HepG2 (cell line): ENCODE measurements at regions not wholly inside any gene's neighbourhood (a gene's known extent, or its start where the extent isn't known, plus 50 kb on each side); places are given as distances from the start of the nearest gene placed in this dataset.

Source experiments
- BATF2 ChIP-seq: sonication (generic); formaldehyde crosslinking; IDR thresholded peaks from 2 replicates; pipeline ENCODE4 v1.8.0; 2022; ENCODE audit warnings: mild to moderate bottlenecking, missing genetic modification reagents, moderate library complexity
- KMT2B ChIP-seq: IDR thresholded peaks from 2 replicates; pipeline ENCODE4 v1.6.1; 2016; ENCODE audit warnings: missing genetic modification reagents, missing compliant biosample characterization
- MED1 ChIP-seq: sonication (generic); formaldehyde crosslinking; IDR thresholded peaks from 2 replicates; pipeline ENCODE4 v1.4.0; 2020; ENCODE audit warnings: missing genetic modification reagents
- MEIS2 ChIP-seq: sonication (generic); formaldehyde crosslinking; IDR thresholded peaks from 2 replicates; pipeline ENCODE4 v1.9.0; 2021; ENCODE audit warnings: mild to moderate bottlenecking, missing genetic modification reagents
- NFE2 ChIP-seq: sonication (generic); formaldehyde crosslinking; IDR thresholded peaks from 2 replicates; pipeline ENCODE4 v1.4.0; 2020; ENCODE audit warnings: missing genetic modification reagents
- NFE2L1 ChIP-seq: sonication (generic); formaldehyde crosslinking; IDR thresholded peaks from 2 replicates; pipeline ENCODE4 v1.4.0; 2020; ENCODE audit warnings: missing genetic modification reagents, mild to moderate bottlenecking, borderline replicate concordance
- TCF7 ChIP-seq: sonication (generic); IDR thresholded peaks from 2 replicates; pipeline ENCODE4 v1.6.1; 2016; ENCODE audit warnings: antibody characterized with exemption, low read depth
- ZNF639 ChIP-seq: conservative IDR thresholded peaks from 2 replicates; pipeline ENCODE4 v1.6.1; 2018; ENCODE audit warnings: missing genetic modification reagents
- ZNF746 ChIP-seq: sonication (generic); formaldehyde crosslinking; IDR thresholded peaks from 2 replicates; pipeline ENCODE4 v1.8.0; 2022; ENCODE audit warnings: mild to moderate bottlenecking, missing genetic modification reagents
- TF ChIP-seq, protein P1 (sequence below): sonication (generic); formaldehyde crosslinking; IDR thresholded peaks from 2 replicates; pipeline ENCODE4 v1.4.0; 2020; ENCODE audit warnings: mild to moderate bottlenecking, missing genetic modification reagents
- TF ChIP-seq, protein P2 (sequence below): sonication (generic); formaldehyde crosslinking; IDR thresholded peaks from 2 replicates; pipeline ENCODE4 v1.4.0; 2020; ENCODE audit warnings: mild to moderate bottlenecking, missing genetic modification reagents
- TF ChIP-seq, protein P3 (sequence below): sonication (generic); formaldehyde crosslinking; IDR thresholded peaks from 2 replicates; pipeline ENCODE4 v1.5.1; 2020; ENCODE audit warnings: missing genetic modification reagents, mild to moderate bottlenecking, borderline replicate concordance
- TF ChIP-seq, protein P4 (sequence below): IDR thresholded peaks from 2 replicates; pipeline ENCODE4 v1.6.1; 2016; ENCODE audit warnings: control low read depth
- TF ChIP-seq, protein P5 (sequence below): sonication (generic); formaldehyde crosslinking; IDR thresholded peaks from 2 replicates; pipeline ENCODE4 v1.8.1; 2023; ENCODE audit warnings: mild to moderate bottlenecking, inconsistent platforms, moderate library complexity, missing genetic modification reagents, borderline replicate concordance

DNA sequence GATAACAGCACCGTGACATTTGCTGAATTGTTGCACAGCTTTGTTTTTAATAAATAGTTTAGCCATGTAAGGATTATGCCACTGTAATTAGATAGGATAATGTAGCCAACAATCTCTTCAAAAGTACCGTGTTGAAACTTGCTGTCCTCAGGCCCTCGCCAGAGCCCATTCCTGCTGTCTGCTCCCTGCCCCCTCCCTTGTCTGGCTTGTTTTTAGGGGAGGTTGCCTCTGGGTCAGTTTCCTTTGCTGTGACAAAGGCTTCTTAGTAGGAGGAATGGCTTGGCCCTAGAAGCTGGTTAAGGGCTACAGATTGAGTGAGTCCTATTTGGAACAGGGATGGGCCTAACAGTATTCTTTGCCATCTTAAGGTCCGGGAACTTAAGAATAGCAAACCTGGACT lies 107.9 kb downstream of the LMO4 start (continued):
- no peak for TF ChIP-seq TCF7
- TF ChIP-seq NFE2L1 (CRISPR knock-in tag): no peak
- TF ChIP-seq, protein P1, sequence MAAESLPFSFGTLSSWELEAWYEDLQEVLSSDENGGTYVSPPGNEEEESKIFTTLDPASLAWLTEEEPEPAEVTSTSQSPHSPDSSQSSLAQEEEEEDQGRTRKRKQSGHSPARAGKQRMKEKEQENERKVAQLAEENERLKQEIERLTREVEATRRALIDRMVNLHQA (CRISPR knock-in tag): no peak
- no peak for TF ChIP-seq MEIS2 (CRISPR knock-in tag)
- no peak for TF ChIP-seq ZNF746 (CRISPR knock-in tag)
- no peak for TF ChIP-seq ZNF639 (CRISPR knock-in tag)
- no peak for TF ChIP-seq NFE2 (CRISPR knock-in tag)
- TF ChIP-seq MED1 (CRISPR knock-in tag): no peak
- no peak for TF ChIP-seq KMT2B (CRISPR knock-in tag)
- TF ChIP-seq BATF2 (CRISPR knock-in tag): no peak
- TF ChIP-seq, protein P2, sequence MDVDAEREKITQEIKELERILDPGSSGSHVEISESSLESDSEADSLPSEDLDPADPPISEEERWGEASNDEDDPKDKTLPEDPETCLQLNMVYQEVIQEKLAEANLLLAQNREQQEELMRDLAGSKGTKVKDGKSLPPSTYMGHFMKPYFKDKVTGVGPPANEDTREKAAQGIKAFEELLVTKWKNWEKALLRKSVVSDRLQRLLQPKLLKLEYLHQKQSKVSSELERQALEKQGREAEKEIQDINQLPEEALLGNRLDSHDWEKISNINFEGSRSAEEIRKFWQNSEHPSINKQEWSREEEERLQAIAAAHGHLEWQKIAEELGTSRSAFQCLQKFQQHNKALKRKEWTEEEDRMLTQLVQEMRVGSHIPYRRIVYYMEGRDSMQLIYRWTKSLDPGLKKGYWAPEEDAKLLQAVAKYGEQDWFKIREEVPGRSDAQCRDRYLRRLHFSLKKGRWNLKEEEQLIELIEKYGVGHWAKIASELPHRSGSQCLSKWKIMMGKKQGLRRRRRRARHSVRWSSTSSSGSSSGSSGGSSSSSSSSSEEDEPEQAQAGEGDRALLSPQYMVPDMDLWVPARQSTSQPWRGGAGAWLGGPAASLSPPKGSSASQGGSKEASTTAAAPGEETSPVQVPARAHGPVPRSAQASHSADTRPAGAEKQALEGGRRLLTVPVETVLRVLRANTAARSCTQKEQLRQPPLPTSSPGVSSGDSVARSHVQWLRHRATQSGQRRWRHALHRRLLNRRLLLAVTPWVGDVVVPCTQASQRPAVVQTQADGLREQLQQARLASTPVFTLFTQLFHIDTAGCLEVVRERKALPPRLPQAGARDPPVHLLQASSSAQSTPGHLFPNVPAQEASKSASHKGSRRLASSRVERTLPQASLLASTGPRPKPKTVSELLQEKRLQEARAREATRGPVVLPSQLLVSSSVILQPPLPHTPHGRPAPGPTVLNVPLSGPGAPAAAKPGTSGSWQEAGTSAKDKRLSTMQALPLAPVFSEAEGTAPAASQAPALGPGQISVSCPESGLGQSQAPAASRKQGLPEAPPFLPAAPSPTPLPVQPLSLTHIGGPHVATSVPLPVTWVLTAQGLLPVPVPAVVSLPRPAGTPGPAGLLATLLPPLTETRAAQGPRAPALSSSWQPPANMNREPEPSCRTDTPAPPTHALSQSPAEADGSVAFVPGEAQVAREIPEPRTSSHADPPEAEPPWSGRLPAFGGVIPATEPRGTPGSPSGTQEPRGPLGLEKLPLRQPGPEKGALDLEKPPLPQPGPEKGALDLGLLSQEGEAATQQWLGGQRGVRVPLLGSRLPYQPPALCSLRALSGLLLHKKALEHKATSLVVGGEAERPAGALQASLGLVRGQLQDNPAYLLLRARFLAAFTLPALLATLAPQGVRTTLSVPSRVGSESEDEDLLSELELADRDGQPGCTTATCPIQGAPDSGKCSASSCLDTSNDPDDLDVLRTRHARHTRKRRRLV (CRISPR knock-in tag): no peak
- TF ChIP-seq, protein P3, sequence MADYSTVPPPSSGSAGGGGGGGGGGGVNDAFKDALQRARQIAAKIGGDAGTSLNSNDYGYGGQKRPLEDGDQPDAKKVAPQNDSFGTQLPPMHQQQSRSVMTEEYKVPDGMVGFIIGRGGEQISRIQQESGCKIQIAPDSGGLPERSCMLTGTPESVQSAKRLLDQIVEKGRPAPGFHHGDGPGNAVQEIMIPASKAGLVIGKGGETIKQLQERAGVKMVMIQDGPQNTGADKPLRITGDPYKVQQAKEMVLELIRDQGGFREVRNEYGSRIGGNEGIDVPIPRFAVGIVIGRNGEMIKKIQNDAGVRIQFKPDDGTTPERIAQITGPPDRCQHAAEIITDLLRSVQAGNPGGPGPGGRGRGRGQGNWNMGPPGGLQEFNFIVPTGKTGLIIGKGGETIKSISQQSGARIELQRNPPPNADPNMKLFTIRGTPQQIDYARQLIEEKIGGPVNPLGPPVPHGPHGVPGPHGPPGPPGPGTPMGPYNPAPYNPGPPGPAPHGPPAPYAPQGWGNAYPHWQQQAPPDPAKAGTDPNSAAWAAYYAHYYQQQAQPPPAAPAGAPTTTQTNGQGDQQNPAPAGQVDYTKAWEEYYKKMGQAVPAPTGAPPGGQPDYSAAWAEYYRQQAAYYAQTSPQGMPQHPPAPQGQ (CRISPR knock-in tag): no peak
- TF ChIP-seq, protein P4, sequence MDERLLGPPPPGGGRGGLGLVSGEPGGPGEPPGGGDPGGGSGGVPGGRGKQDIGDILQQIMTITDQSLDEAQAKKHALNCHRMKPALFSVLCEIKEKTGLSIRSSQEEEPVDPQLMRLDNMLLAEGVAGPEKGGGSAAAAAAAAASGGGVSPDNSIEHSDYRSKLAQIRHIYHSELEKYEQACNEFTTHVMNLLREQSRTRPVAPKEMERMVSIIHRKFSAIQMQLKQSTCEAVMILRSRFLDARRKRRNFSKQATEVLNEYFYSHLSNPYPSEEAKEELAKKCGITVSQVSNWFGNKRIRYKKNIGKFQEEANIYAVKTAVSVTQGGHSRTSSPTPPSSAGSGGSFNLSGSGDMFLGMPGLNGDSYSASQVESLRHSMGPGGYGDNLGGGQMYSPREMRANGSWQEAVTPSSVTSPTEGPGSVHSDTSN: no peak
- TF ChIP-seq, protein P5, sequence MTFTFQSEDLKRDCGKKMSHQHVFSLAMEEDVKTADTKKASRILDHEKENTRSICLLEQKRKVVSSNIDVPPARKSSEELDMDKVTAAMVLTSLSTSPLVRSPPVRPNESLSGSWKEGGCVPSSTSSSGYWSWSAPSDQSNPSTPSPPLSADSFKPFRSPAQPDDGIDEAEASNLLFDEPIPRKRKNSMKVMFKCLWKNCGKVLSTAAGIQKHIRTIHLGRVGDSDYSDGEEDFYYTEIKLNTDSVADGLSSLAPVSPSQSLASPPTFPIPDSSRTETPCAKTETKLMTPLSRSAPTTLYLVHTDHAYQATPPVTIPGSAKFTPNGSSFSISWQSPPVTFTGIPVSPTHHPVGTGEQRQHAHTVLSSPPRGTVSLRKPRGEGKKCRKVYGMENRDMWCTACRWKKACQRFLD: no peak
